Sigmoid colon (tissue), 4 donors: ENCODE measurements at regions not wholly inside any gene's neighbourhood (a gene's known extent, or its start where the extent isn't known, plus 50 kb on each side); places are given as distances from the start of the nearest gene placed in this dataset.

Experiments
- CTCF ChIP-seq, 4 experiments: fragments of 450-650 bp in 3 of 4; fragments of 200-600 bp in 1 of 4; IDR thresholded peaks; one replicate each; pipeline ENCODE4 v1.5.1; 2016 to 2019; ENCODE audit warnings: antibody characterized with exemption in 4 of 4, mild to moderate bottlenecking in 3 of 4, moderate library complexity in 2 of 4
- EP300 ChIP-seq, 4 donors: sonication (generic); formaldehyde crosslinking; IDR thresholded peaks; one replicate each; pipeline ENCODE4 v1.6.1; 2017; ENCODE audit warnings: antibody characterized with exemption in 4 of 4
- POLR2A ChIP-seq, 2 donors: fragments of 450-650 bp; IDR thresholded peaks; one replicate each; pipeline ENCODE4 v1.6.1; 2016; ENCODE audit warnings: antibody characterized with exemption in 2 of 2, mild to moderate bottlenecking in 2 of 2, moderate library complexity in 2 of 2
- POLR2AphosphoS5 ChIP-seq, 4 donors: sonication (generic); formaldehyde crosslinking; IDR thresholded peaks; one replicate each; pipeline ENCODE4 v1.6.1; 2017; ENCODE audit warnings: antibody characterized with exemption in 4 of 4

GRCh38 chr6:58290177-58290576 is 972.7 kb downstream of the PRIM2 start:
- TF ChIP-seq POLR2A (IDR thresholded peaks at IDR 0.05) (no peak), CTCF (IDR thresholded peaks at IDR 0.05) (no peak), EP300 (IDR thresholded peaks at IDR 0.05) (no peak), POLR2AphosphoS5 (IDR thresholded peaks at IDR 0.05) (no peak)
